Adrenal gland (tissue), 5 donors: ENCODE measurements at regions not wholly inside any gene's neighbourhood (a gene's known extent, or its start where the extent isn't known, plus 50 kb on each side); places are given as distances from the start of the nearest gene placed in this dataset.

Experiments
- POLR2A ChIP-seq, 2 donors: fragments of 450-650 bp; IDR thresholded peaks; one replicate each; pipeline ENCODE4 v1.6.1; 2017; ENCODE audit warnings: antibody characterized with exemption in 2 of 2, mild to moderate bottlenecking in 2 of 2, moderate library complexity in 1 of 2
- TF ChIP-seq, protein P1 (sequence below), 6 experiments: fragments of 450-650 bp in 4 of 6; fragments of 200-600 bp in 2 of 6; sonication (generic) in 1 of 6; IDR thresholded peaks; 1 replicate in 5 of 6; 2 replicates in 1 of 6; pipeline versions ENCODE4 v1.5.1 to v1.8.0; 2016 to 2021; ENCODE audit warnings: antibody characterized with exemption in 6 of 6, mild to moderate bottlenecking in 2 of 6, moderate library complexity in 1 of 6
- donor health status: DM: no; HTN: no; CAD: no.

DNA sequence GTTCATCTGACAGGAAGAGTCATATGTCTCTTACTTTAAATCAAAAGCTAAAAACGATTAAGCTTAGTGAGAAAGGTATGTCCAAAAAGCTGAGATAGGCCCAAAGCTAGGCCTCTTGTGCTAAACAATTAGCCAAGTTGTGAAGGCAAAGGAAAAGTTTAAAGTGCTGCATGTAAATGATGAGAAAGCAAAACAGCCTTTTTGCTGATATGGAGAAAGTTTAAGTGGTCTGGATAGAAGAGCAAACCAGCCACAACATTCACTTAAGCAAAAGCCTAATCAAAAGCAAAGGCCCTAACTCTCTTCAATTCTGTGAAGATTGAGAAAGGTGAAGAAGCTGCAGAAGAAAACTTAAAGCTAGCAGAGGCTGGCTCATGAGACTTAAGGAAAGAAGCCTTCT, 511.3 kb upstream of the FAM98A start:
- no peak for TF ChIP-seq POLR2A (IDR thresholded peaks at IDR 0.05)
- TF ChIP-seq, protein P1, sequence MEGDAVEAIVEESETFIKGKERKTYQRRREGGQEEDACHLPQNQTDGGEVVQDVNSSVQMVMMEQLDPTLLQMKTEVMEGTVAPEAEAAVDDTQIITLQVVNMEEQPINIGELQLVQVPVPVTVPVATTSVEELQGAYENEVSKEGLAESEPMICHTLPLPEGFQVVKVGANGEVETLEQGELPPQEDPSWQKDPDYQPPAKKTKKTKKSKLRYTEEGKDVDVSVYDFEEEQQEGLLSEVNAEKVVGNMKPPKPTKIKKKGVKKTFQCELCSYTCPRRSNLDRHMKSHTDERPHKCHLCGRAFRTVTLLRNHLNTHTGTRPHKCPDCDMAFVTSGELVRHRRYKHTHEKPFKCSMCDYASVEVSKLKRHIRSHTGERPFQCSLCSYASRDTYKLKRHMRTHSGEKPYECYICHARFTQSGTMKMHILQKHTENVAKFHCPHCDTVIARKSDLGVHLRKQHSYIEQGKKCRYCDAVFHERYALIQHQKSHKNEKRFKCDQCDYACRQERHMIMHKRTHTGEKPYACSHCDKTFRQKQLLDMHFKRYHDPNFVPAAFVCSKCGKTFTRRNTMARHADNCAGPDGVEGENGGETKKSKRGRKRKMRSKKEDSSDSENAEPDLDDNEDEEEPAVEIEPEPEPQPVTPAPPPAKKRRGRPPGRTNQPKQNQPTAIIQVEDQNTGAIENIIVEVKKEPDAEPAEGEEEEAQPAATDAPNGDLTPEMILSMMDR (IDR thresholded peaks at IDR 0.05): no peak
